Naive thymus-derived CD8-positive, alpha-beta T cell (primary cell): ENCODE measurements at regions not wholly inside any gene's neighbourhood (a gene's known extent, or its start where the extent isn't known, plus 50 kb on each side); places are given as distances from the start of the nearest gene placed in this dataset.

Experiments
- ATAC-seq, 2 donors: fragments of 150-1000 bp; cut with Tn5 transposase in 1 of 2; sonication (Bioruptor Pico), chemical (Tn5 transposase) in 1 of 2; 1 replicate in 1 of 2; 2 replicates in 1 of 2; pipeline ENCODE4 v1.10.0; 2021; ENCODE audit warnings: mild to moderate bottlenecking in 2 of 2, moderate library complexity in 2 of 2
- POLR2A ChIA-PET: fragments of 350-600 bp; sonication (Branson Sonifier 250); formaldehyde crosslinking; loops from one replicate; lab custom pipeline; 2021; ENCODE audit warnings: antibody characterized with exemption; lab: Charles Lee
- DNase-seq, 10 donors: peaks; one replicate each; pipeline versions ENCODE4 v3.0.0 to v3.0.0-alpha.2; 2020 to 2022
- H3K27ac Mint-ChIP-seq, 10 donors: one replicate each; pipeline ENCODE4 v1.8.0; 2020 to 2022; ENCODE audit warnings: mild to moderate bottlenecking in 10 of 10, mixed read lengths in 10 of 10, moderate library complexity in 4 of 10, inconsistent platforms in 1 of 10
- H3K27me3 Mint-ChIP-seq, 5 donors: one replicate each; pipeline ENCODE4 v1.8.0; 2021 to 2022; ENCODE audit warnings: mixed read lengths in 5 of 5
- H3K36me3 Mint-ChIP-seq, 3 donors: one replicate each; pipeline ENCODE4 v1.8.0; 2020 to 2022; ENCODE audit warnings: mixed read lengths in 3 of 3, mild to moderate bottlenecking in 2 of 3, inconsistent platforms in 1 of 3
- H3K4me1 Mint-ChIP-seq, 4 donors: one replicate each; pipeline ENCODE4 v1.8.0; 2021 to 2022; ENCODE audit warnings: mixed read lengths in 4 of 4
- H3K4me3 Mint-ChIP-seq, 10 donors: one replicate each; pipeline ENCODE4 v1.8.0; 2020 to 2022; ENCODE audit warnings: mild to moderate bottlenecking in 10 of 10, mixed read lengths in 10 of 10, moderate library complexity in 6 of 10, inconsistent platforms in 1 of 10
- H3K9me3 Mint-ChIP-seq, 9 donors: one replicate each; pipeline ENCODE4 v1.8.0; 2020 to 2022; ENCODE audit warnings: mixed read lengths in 9 of 9, mild to moderate bottlenecking in 3 of 9, inconsistent platforms in 1 of 9, moderate library complexity in 1 of 9

DNA sequence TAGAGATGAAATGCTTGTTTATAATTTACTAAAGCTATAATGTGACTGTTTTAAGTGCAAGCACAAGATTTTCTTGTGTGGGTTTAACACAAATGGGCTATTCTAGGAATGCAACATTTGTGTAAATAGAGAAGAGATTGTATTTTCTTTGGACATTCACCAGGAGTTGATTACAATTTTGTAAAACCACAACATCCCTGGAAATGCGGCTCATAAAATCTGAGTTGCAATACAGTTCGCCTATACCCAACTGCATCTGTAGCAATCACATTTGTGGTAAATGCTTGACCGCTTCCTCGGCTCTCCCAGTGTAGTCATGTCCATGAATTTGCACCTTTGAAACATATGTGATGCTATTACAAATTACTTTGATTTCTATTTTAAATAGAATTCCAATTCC lies 348.7 kb upstream of the CDH20 start:
- ATAC-seq (no peak), DNase-seq (no peak)
- no peak overlapping the region for H3K27ac Mint-ChIP-seq
- POLR2A ChIA-PET = no interaction called here
- H3K4me1 Mint-ChIP-seq = no peaks in the 10 kb centered on the region
- H3K9me3 Mint-ChIP-seq = peaks cover 0 to 21% (median 4%) of the 10 kb centered on the region in 9 donors
- H3K4me3 Mint-ChIP-seq = no peak overlapping the region
- no peaks in the 10 kb centered on the region for H3K36me3 Mint-ChIP-seq
- no peaks in the 10 kb centered on the region for H3K27me3 Mint-ChIP-seq

DNA sequence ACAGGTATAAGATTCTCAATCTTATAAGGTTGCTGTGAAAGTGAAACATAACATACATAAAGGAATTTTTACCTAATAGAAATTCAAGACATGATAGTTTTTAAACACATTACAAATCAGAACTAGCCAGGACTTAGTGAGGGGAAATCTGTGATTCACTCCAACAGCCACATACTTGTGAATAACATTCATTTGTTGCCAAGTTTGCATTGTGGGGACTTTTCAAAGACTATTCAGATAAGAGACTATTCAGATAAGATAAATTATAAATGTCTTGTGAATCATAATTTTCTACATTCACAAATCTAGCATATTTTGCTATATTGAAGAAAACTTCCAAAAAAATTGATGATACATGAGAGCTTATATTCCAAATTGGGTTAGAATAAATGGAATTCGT lies 345.3 kb upstream of the CDH20 start:
- POLR2A ChIA-PET = no interaction called here

DNA sequence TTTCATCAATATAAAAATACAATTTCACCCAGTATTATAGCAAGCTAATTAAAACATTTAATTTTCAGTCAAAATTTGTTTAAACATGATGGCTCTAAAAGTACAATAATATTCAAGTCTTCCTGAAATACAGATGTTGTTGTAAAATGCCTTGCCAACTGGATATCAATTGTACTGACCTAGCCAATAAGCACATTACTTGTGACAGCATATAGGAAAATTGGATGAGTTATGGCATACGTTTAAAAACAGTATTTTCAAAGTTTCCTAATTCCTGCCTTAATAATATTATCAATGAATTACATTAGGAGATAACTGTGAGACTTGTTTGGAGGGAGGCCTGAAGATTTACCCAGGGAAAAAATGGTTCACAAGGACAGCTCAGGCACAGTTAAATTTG lies 336.9 kb upstream of the CDH20 start:
- H3K27ac Mint-ChIP-seq = no peak overlapping the region
- H3K9me3 Mint-ChIP-seq = peaks cover 0 to 20% (median 7%) of the 10 kb centered on the region in 9 donors
- H3K4me3 Mint-ChIP-seq = no peak overlapping the region
- ATAC-seq = no peak
- no peaks in the 10 kb centered on the region for H3K4me1 Mint-ChIP-seq
- POLR2A ChIA-PET = no interaction called here
- no peaks in the 10 kb centered on the region for H3K27me3 Mint-ChIP-seq
- no peak for DNase-seq
- H3K36me3 Mint-ChIP-seq = peaks cover 0 to 6% (median 0%) of the 10 kb centered on the region in 3 donors

More for the DNA sequence above, 345.3 kb upstream of the CDH20 start:
- Mint-ChIP-seq H3K4me3 (no peak overlapping the region), H3K27me3 (no peaks in the 10 kb centered on the region), H3K9me3 (peaks cover 0 to 21% (median 4%) of the 10 kb centered on the region in 9 donors), H3K4me1 (no peaks in the 10 kb centered on the region), H3K27ac (no peak overlapping the region), H3K36me3 (no peaks in the 10 kb centered on the region)
- DNase-seq (no peak), ATAC-seq (no peak)

DNA sequence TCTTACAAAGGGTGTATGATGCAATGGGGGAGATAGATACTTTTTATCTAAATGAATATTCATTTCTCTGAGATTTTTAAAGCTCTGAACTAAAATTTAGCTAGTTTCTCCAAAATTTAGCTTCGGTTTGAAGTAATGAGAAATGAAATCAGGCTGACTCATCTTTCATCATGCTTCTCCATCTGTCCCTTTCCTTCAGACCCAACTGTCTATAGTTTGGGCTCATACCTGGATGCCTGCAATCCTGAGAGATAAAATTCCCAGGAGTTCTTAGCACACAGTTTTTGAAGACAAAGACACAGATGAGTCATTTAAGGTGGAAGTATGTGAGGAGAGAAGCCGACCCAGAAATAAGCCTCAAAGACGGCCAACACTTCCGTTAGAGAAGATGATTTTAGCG lies 336.4 kb upstream of the CDH20 start:
- Mint-ChIP-seq H3K36me3 (peaks cover 0 to 6% (median 0%) of the 10 kb centered on the region in 3 donors), H3K27ac (no peak overlapping the region), H3K27me3 (no peaks in the 10 kb centered on the region), H3K4me3 (no peak overlapping the region), H3K9me3 (peaks cover 0 to 20% (median 7%) of the 10 kb centered on the region in 9 donors), H3K4me1 (no peaks in the 10 kb centered on the region)
- POLR2A ChIA-PET = no interaction called here
- DNase-seq = no peak
- ATAC-seq = no peak

DNA sequence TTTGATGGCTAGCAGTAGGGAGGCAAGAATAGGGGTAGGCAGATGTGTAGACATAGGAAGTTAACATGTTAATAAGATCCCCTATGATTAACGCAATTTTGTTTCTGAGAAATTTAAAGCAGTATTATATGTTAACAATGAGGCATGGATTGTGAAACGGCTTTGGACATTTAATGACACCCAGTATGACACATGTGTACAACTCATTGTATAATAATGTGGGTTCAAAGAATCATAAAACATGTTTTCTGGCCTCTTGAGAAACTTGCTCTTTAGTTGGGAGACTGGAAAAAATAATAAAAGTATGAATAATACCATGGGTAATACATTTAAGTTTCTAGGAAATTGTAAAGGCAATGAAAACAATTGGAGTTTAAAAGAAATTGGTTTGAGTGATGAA lies 332.1 kb upstream of the CDH20 start:
- ATAC-seq = no peak
- H3K4me3 Mint-ChIP-seq = no peak overlapping the region
- H3K36me3 Mint-ChIP-seq = no peaks in the 10 kb centered on the region

DNA sequence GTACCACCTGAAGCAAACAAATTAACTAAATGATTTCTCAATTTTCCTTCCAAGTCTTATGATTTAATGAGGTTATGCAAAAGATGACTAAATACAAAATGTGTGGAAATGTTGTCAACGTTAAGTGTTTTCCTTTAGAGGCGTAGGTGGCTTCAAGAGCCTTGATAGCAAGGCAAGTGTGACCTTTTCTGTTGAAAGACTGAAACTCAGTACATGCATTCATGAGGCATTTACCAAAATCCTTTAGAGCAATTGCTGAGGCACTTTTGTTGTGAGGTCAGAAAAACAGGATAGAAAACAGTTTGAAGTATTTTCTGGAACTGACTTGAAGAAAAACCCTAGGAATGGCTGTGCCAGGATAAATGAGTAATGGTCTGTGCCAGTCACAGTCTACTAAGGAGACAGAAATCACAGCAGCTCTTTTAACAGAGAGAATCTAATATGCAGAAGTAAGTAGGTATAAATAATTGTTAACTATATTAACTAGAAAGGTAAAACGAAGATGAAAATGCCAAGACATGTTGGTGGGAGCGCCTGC lies 326.5 kb upstream of the CDH20 start:
- Mint-ChIP-seq H3K36me3 (no peaks in the 10 kb centered on the region), H3K27ac (no peak overlapping the region), H3K4me1 (no peaks in the 10 kb centered on the region), H3K9me3 (peaks cover 0 to 10% (median 3%) of the 10 kb centered on the region in 9 donors), H3K27me3 (no peaks in the 10 kb centered on the region), H3K4me3 (no peak overlapping the region)
- POLR2A ChIA-PET = no interaction called here
- DNase-seq = no peak
- no peak for ATAC-seq

More for the DNA sequence above, 332.1 kb upstream of the CDH20 start:
- no peak for DNase-seq
- no peaks in the 10 kb centered on the region for H3K4me1 Mint-ChIP-seq
- no peak overlapping the region for H3K27ac Mint-ChIP-seq
- H3K9me3 Mint-ChIP-seq = peaks cover 0 to 14% (median 6%) of the 10 kb centered on the region in 9 donors
- POLR2A ChIA-PET = no interaction called here
- no peaks in the 10 kb centered on the region for H3K27me3 Mint-ChIP-seq

DNA sequence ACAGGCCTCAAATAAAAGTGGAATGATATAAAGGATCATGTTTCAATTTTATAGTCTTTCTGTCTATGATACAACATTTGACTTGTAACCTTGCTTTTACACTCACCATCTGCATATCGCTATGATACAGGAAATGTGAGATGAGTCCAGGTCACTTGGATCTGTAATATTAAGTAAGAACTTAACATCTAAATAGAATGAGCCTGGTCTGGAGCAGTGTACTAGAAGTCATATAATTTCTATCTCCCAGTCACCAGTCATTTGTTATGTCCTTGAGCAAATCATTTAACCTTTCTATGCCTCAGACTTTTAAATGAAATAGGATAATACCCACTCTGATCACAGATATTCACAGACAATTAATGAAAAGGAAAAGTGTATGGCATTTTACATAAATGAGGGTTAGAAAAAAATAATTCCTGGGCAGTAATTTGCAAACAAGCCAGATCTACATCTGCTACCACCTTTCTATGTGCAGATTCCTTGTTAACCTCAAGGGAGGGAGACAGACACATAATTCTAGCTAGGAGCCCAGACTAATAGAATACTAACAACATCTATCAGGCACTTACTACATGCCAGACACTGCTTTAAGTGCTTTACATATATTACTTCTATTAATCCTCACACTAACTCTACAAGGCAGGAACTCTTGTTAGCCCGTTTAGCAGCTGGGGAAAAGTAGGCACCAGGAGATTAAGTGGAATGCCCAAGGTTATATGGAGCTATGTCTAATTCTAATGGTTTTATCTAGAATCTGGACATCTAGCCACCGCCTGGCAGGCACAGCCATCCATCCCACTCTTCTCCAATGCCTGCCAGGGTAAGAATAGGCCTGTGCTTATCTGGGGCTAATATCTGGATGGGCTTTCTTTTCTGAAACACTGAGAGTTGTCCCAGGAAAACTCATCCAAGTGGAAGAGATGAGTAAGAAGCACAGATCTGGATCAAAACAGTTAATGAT lies 313.6 kb upstream of the CDH20 start:
- H3K9me3 Mint-ChIP-seq = peaks cover 3 to 27% (median 7%) of the 10 kb centered on the region in 9 donors
- H3K36me3 Mint-ChIP-seq = peaks cover 0 to 4% (median 0%) of the 10 kb centered on the region in 3 donors
- DNase-seq (no peak), ATAC-seq (no peak)
- POLR2A ChIA-PET = no interaction called here
- no peak overlapping the region for H3K27ac Mint-ChIP-seq
- H3K4me1 Mint-ChIP-seq = no peaks in the 10 kb centered on the region
- no peaks in the 10 kb centered on the region for H3K27me3 Mint-ChIP-seq
- no peak overlapping the region for H3K4me3 Mint-ChIP-seq

DNA sequence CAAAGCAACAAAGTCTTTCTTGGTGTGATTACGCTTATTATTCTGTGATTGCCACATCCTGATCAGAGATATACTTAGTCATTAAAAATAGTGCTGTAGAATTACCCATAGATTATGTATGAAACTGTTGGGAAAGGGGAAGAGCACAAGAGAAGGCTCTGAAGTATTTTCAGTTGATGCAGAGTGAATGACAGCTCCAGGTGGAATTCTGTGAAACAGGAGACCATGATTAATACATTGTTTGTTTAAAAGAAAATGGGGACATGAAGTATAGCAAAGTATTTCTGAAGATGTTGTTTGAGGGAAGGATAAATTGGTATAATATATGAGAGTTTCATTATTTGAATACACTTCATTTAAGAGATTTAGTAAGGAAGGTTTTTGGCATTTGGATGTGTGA lies 307.6 kb upstream of the CDH20 start:
- ATAC-seq (no peak), DNase-seq (no peak)
- H3K27me3 Mint-ChIP-seq = no peaks in the 10 kb centered on the region
- no peak overlapping the region for H3K4me3 Mint-ChIP-seq
- no peak overlapping the region for H3K27ac Mint-ChIP-seq
- POLR2A ChIA-PET = no interaction called here
- H3K36me3 Mint-ChIP-seq = peaks cover 0 to 2% (median 0%) of the 10 kb centered on the region in 3 donors
- peaks cover 0 to 36% (median 9%) of the 10 kb centered on the region in 9 donors for H3K9me3 Mint-ChIP-seq
- no peaks in the 10 kb centered on the region for H3K4me1 Mint-ChIP-seq

DNA sequence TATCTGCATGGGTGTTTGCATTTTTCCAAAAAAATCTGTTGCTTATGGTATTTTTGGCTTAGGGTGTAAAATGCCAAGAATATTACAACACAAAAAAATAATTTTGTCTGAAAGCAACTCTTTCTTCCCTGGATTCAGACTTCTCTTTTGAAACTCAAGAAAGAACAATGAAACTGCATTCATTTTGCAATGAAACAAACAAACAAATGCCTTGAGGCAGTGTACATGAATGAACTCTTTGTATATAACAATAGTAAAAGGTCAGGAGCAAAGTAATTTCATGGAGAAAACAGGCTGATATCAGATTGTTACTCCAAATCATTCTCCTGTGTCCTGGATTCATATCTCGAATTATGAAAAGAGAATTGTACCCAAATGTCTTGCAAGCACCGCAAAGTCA lies 301.6 kb upstream of the CDH20 start:
- POLR2A ChIA-PET = no interaction called here
- Mint-ChIP-seq H3K4me3 (no peak overlapping the region), H3K27me3 (no peaks in the 10 kb centered on the region)

DNA sequence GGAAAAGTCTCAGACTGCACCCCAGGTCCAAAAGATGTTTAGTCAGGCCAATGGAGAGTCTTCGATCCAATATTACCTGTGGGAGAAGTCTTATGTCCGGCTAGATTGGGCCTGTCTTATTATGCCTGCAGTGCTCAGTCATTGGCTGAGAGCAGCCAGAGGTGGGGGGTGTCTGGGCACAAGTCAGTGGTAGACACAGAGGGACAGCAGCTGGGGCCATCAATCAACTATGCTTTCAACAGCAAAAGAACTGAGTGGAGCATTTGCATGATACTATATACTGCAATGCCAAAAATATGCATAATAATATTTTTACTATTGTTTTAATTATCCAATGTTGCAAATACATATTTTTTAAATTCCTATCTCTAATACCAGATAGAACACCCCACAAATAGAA lies 298.6 kb upstream of the CDH20 start:
- POLR2A ChIA-PET = no interaction called here
- no peak for ATAC-seq
- no peak for DNase-seq
- Mint-ChIP-seq H3K4me3 (no peak overlapping the region), H3K36me3 (no peaks in the 10 kb centered on the region), H3K27ac (no peak overlapping the region), H3K4me1 (no peaks in the 10 kb centered on the region), H3K27me3 (no peaks in the 10 kb centered on the region), H3K9me3 (peaks cover 0 to 24% (median 2%) of the 10 kb centered on the region in 9 donors)

More for the DNA sequence above, 301.6 kb upstream of the CDH20 start:
- no peaks in the 10 kb centered on the region for H3K36me3 Mint-ChIP-seq
- H3K27ac Mint-ChIP-seq = no peak overlapping the region
- ATAC-seq (no peak), DNase-seq (no peak)
- H3K9me3 Mint-ChIP-seq = peaks cover 0 to 36% (median 4%) of the 10 kb centered on the region in 9 donors
- H3K4me1 Mint-ChIP-seq = no peaks in the 10 kb centered on the region

DNA sequence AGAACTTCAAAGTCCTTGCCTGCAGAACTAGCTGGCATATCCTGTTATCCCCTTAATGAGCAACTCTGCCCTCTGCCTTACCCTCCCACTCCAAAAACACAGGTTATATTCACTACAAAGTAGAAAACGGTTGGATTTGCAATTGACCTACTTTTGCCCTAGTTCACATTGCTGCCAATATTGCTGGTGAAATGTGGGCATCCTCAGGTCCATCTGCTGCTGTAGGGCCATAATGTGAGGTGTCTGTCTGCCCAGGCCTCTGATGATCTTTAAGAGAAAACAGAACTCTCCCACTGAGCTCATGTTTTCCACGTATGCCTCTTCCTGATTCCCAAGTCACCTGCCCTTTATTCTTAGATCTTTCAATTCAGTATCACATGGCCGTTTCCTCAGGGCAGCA lies 294.0 kb upstream of the CDH20 start:
- POLR2A ChIA-PET = no interaction called here
- DNase-seq (no peak), ATAC-seq (no peak)
- Mint-ChIP-seq H3K27me3 (no peaks in the 10 kb centered on the region), H3K27ac (no peak overlapping the region), H3K4me3 (no peak overlapping the region), H3K4me1 (no peaks in the 10 kb centered on the region), H3K36me3 (no peaks in the 10 kb centered on the region), H3K9me3 (peaks cover 0 to 5% (median 2%) of the 10 kb centered on the region in 9 donors)

DNA sequence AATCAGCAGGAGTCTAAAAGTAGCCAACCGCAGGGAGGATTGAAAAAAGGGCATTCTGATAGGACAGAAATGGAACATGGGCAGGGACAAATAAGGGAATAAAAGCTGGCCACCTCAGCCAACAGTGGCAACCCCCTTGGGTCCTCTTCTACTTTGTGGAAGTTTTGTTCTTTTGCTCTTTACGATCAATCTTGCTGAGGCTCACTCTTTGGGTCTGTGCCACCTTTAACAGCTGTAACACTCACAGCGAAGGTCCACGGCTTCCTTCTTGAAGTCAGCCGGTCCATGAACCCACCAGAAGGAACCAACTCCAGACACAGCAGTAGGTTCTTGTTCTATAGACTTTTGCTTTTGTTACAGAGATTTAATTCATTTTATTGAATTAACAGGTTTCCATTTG lies 285.4 kb upstream of the CDH20 start:
- Mint-ChIP-seq H3K4me3 (no peak overlapping the region), H3K27ac (no peak overlapping the region), H3K27me3 (no peaks in the 10 kb centered on the region), H3K9me3 (peaks cover 0 to 22% (median 5%) of the 10 kb centered on the region in 9 donors), H3K36me3 (no peaks in the 10 kb centered on the region), H3K4me1 (no peaks in the 10 kb centered on the region)
- DNase-seq = no peak
- POLR2A ChIA-PET = no interaction called here
- ATAC-seq = no peak

DNA sequence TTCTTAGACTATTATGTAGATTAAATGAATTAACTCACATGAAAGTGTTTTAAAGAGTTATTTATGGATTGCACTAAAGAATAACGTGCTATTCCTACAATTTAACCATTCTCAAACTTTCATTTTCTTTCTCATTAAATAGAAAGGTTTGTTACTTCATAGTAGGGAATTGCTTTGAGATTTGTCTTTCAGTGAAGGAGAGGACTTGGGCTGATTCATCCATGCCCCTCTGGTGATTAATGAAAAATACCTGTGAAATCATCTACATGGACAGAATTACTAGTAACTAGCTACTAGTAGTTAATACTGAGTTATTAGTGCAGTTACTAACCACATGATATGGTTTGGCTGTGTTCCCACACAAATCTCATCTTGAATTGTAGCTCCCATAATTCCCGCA lies 275.8 kb upstream of the CDH20 start:
- Mint-ChIP-seq H3K4me3 (no peak overlapping the region), H3K9me3 (peaks cover 0 to 18% (median 5%) of the 10 kb centered on the region in 9 donors), H3K4me1 (no peaks in the 10 kb centered on the region), H3K36me3 (no peaks in the 10 kb centered on the region), H3K27ac (no peak overlapping the region), H3K27me3 (no peaks in the 10 kb centered on the region)
- no peak for ATAC-seq
- POLR2A ChIA-PET = no interaction called here
- DNase-seq = no peak
